GM18870 (cell line): ENCODE measurements at regions not wholly inside any gene's neighbourhood (a gene's known extent, or its start where the extent isn't known, plus 50 kb on each side); places are given as distances from the start of the nearest gene placed in this dataset.
"Not testable (repeated sequence)": the region's sequence is repeated elsewhere in the genome, so short reads cannot be mapped to it uniquely, and the experiment has no call there.

Experiments
- ATAC-seq: cut with Tn5 transposase; IDR thresholded peaks from one replicate; pipeline ENCODE4 v1.9.1; 2021; ENCODE audit warnings: moderate library complexity; ENCODE audit not compliant: unreplicated experiment

DNA sequence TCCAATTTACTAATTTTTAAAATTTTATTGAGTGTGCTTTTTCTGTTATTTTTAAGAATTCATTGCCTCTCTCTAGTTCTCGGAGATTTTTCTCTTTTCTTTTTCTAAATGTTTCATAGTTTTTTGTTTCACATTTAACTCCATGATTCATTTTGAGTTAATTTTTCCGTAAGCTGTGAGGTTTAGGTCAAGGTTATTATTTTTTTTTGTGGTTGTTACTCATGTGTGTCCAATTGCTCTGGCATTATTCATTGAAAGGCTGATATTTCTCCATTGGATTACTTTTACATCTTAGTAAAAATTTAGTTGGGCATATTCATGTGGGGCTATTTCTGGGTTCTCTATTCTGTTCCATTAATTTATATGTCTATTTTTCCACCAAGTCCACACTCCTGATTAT is 220.8 kb downstream of the MID1IP1 start:
- no peak for ATAC-seq

- ATAC-seq, result no peak
Measured at GRCh38 chrX:39029221-39029620, 228.0 kb downstream of the MID1IP1 start.

GRCh38 chrX:39030636-39031035 is 229.4 kb downstream of the MID1IP1 start:
- ATAC-seq, result no peak

- no peak for ATAC-seq
Measured at GRCh38 chrX:39039890-39040289, 238.6 kb downstream of the MID1IP1 start.

DNA sequence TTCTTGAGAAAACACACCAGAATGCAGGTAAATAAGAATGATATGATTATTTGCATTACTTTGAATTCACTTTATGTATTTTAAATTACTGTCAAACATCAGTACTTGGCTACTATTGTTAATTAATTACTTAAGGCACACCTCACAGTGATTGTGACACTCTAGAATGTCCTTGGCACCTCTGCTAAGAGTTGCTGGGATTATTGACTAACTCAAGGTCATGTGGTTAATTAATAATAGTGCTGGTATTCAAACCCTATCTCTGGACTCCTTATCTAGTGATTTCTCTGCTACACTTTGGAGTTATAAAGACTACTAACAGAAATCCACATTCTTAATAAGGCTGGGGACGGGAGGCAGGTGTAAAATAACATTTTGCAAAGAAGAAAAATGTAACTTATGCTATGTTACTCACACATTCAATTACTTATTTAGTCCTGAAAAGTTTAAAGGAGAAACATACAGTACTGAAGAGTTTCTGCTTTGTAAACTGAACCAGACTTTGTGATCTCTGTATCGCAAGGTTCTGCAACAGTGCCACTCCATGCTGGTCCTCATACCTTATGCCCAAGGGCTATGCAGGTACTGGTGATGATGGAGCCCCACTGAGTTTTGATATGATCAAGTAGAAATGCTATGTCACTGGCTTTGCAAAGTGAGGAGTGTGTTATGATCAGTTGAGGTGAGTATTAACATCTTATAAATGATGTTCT is 242.7 kb downstream of the MID1IP1 start:
- ATAC-seq, result no peak

DNA sequence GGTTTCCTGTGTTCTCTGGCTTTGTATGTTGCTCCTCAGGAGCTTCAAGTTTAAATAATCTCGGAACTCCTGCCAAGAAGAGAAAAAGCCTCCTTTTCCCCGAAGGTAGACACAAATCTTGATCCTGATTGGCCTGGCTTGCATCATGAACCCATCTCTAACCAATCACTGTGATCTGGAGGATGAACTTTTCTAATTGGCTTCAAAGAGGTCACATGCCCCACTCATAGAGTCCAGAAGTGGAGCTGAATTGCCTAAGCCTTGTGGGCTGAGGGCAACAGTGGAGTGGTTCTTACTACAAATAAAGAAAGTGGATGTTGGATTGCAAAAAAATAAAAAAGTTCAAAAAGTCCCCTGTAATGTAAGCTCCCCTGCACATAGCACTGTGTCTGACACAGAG is 245.9 kb downstream of the MID1IP1 start:
- ATAC-seq, result no peak

- no peak for ATAC-seq
Measured at GRCh38 chrX:39049975-39050374, 248.7 kb downstream of the MID1IP1 start.

DNA sequence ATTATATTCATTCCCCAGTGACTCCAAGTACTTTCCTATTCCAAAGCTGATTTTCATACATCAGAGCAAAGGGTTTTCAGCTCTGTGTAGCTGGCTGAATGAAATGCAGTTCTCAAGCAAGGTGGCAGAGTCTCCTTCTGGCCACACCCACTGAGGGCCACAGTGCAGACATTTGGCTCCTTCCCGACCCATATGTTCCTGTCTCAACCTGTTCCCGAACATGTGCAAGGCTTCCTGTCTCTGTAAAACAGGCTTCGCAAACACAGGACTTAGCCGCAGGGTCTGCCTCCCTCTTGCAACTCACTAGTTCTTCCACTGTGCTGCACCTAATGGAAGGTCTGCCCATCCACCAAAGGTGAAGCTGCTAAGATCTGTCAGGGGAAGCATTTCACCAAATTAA is 249.2 kb downstream of the MID1IP1 start:
- no peak for ATAC-seq

GRCh38 chrX:39052751-39053150 is 251.5 kb downstream of the MID1IP1 start:
- no peak for ATAC-seq

GRCh38 chrX:39058724-39059123 is 257.5 kb downstream of the MID1IP1 start:
- ATAC-seq, result no peak

- no peak for ATAC-seq
Measured at GRCh38 chrX:39059866-39060265, 258.6 kb downstream of the MID1IP1 start.

GRCh38 chrX:39063037-39063436 is 261.8 kb downstream of the MID1IP1 start:
- ATAC-seq, result no peak

GRCh38 chrX:39063702-39064101 is 262.4 kb downstream of the MID1IP1 start:
- no peak for ATAC-seq

- no peak for ATAC-seq
Measured at GRCh38 chrX:39065051-39065871, 264.0 kb downstream of the MID1IP1 start.

DNA sequence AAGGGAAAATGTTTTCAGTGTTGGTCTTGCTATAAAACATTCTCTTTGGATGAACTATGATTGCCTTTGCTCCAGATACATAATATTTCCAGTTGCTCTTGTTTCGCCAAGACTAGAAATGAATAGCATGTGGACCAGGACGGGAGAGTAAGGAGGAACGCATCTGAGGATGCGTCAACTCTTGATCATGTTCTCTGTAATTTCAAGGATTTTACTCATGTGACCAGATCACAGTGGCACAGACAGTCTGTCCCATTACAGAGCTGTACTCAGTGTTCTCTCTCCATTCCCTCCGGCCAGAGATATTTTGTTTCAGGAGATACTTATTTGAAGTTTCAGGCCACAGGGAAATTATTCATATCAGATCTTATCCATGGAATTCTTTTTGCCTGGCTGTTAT is 266.6 kb downstream of the MID1IP1 start:
- no peak for ATAC-seq

DNA sequence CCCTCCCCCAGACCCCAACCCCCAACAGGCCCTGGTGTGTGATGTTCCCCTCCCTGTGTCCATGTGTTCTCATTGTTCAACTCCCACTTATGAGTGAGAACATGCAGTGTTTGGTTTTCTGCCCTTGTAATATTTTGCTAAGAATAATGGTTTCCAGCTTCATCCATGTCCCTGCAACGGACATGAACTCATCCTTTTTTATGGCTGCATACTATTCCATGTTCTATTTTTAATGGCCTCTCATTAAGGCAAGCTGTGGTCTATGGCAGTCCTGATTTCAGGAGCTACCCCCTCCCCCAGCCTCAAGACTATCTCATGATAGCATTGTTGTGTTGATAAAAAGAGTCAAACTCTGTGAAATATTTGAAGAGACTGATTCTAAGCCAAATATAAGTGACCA is 267.4 kb downstream of the MID1IP1 start:
- not testable (repeated sequence) for ATAC-seq

DNA sequence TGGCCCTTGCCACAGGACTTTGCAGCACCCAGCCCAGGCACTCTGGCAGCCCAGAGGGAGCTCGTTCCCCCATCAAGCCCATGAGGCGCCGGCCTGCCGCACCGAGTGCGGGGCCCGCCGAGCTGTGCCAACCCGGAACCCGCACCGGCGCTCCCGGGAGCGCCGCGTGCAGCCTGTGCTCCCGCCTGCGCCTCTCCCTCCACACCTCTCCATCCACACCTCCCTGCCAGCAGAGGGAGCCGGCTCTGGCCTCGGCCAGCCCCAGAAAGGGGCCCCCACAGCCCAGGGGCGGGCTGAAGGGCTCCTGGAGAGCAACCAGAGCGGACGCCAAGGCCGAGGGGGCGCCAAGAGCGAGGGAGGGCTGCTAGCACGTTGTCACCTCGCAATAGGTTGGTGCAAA is 268.8 kb downstream of the MID1IP1 start:
- no peak for ATAC-seq

DNA sequence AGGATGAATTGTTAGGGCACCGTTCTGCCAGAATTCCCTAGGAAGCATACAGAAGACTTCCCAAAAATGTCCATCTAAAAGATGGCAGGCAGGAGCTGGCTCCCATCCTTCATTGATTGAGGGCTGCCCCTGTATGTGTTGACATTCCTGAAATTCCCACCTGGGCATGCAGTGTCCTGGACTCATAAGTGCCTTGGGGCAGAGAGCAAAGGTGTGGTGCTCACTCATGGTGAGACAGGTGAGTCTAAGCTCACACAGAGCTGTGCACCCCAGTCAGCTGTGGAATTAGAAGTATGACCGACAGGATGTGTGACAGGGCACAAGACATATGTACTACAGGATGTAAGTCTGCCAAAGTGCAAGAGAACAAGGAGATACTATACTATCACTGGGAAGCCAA is 271.9 kb downstream of the MID1IP1 start:
- no peak for ATAC-seq

GRCh38 chrX:39096599-39096998 is 295.3 kb downstream of the MID1IP1 start:
- no peak for ATAC-seq

GRCh38 chrX:39104745-39105144 is 303.5 kb downstream of the MID1IP1 start:
- no peak for ATAC-seq

- no peak for ATAC-seq
Measured at GRCh38 chrX:39112143-39112542, 310.9 kb downstream of the MID1IP1 start.

DNA sequence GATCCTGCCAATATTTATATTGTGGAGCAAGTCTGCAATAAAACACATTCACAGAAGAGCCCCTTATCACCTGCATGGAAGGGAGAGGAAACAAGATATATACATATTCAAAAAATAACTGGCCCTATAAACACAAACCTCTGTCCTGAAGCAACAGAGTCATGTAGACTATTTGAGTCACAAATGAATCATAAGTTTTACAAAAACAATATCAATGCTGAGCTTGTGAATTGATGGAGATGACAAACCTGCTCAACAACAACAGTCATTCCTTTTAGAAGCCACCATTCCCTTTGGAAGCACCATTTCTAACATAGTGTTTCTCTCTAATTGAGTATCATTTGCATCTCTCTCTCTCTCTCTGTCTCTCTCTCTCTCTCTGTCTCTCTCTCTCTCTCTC is 313.9 kb downstream of the MID1IP1 start:
- no peak for ATAC-seq
